Vagina (tissue), 2 donors: ENCODE measurements at regions not wholly inside any gene's neighbourhood (a gene's known extent, or its start where the extent isn't known, plus 50 kb on each side); places are given as distances from the start of the nearest gene placed in this dataset.

Experiments used
- DNase-seq, 2 donors: peaks; one replicate each; pipeline ENCODE4 v3.0.0-alpha.2; 2017; ENCODE audit errors: extremely low spot score in 2 of 2
- H3K27ac ChIP-seq: fragments of 200-600 bp; sonication (generic); one replicate; pipeline ENCODE4 v1.5.1; 2019
- H3K27me3 ChIP-seq: fragments of 200-600 bp; sonication (generic); one replicate; pipeline ENCODE4 v1.5.1; 2019
- H3K36me3 ChIP-seq, 2 donors: fragments of 200-600 bp; sonication (generic); one replicate each; pipeline ENCODE4 v1.5.1; 2017 to 2019
- H3K4me1 ChIP-seq: fragments of 200-600 bp; sonication (generic); one replicate; pipeline ENCODE4 v1.5.1; 2019
- H3K4me3 ChIP-seq, 2 donors: fragments of 200-600 bp; sonication (generic); 1 replicate in 1 of 2; 2 replicates in 1 of 2; pipeline ENCODE4 v1.5.1; 2016 to 2019
- H3K9me3 ChIP-seq: fragments of 200-600 bp; sonication (generic); one replicate; pipeline ENCODE4 v1.5.1; 2019
- POLR2A ChIP-seq, 2 donors: fragments of 450-650 bp; IDR thresholded peaks; one replicate each; pipeline ENCODE4 v1.6.1; 2017; ENCODE audit warnings: antibody characterized with exemption in 2 of 2, mild to moderate bottlenecking in 2 of 2, moderate library complexity in 2 of 2
- POLR2AphosphoS5 ChIP-seq, 2 donors: sonication (generic); formaldehyde crosslinking; IDR thresholded peaks; one replicate each; pipeline ENCODE4 v1.9.0; 2017; ENCODE audit warnings: antibody characterized with exemption in 2 of 2, mild to moderate bottlenecking in 2 of 2, low read depth in 1 of 2; ENCODE audit not compliant: insufficient read depth in 1 of 2
- intact Hi-C: fragments of 100-400 bp; cut with DNase I; formaldehyde crosslinking; loops from one replicate; pipeline ENCODE4 v1.15.1; 2023
- TF ChIP-seq, protein P1 (sequence below), 3 experiments: fragments of 450-650 bp in 2 of 3; fragments of 200-600 bp in 1 of 3; sonication (generic) in 1 of 3; IDR thresholded peaks; one replicate each; pipeline ENCODE4 v1.5.1; 2017 to 2019; ENCODE audit warnings: antibody characterized with exemption in 3 of 3, mild to moderate bottlenecking in 2 of 3, moderate library complexity in 2 of 3

GRCh38 chr10:21076381-21076780 is 179.3 kb upstream of the NEBL start:
- no peak for DNase-seq
- H3K27me3 ChIP-seq, result no peaks in the 10 kb centered on the region
- no peak overlapping the region for H3K4me3 ChIP-seq
- H3K27ac ChIP-seq, result no peak overlapping the region
- no peaks in the 10 kb centered on the region for H3K36me3 ChIP-seq
- TF ChIP-seq, protein P1, sequence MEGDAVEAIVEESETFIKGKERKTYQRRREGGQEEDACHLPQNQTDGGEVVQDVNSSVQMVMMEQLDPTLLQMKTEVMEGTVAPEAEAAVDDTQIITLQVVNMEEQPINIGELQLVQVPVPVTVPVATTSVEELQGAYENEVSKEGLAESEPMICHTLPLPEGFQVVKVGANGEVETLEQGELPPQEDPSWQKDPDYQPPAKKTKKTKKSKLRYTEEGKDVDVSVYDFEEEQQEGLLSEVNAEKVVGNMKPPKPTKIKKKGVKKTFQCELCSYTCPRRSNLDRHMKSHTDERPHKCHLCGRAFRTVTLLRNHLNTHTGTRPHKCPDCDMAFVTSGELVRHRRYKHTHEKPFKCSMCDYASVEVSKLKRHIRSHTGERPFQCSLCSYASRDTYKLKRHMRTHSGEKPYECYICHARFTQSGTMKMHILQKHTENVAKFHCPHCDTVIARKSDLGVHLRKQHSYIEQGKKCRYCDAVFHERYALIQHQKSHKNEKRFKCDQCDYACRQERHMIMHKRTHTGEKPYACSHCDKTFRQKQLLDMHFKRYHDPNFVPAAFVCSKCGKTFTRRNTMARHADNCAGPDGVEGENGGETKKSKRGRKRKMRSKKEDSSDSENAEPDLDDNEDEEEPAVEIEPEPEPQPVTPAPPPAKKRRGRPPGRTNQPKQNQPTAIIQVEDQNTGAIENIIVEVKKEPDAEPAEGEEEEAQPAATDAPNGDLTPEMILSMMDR (IDR thresholded peaks at IDR 0.05), result no peak
- no peak for TF ChIP-seq POLR2AphosphoS5 (IDR thresholded peaks at IDR 0.05; ENCODE audit: insufficient read depth in 1 of 2, low read depth in 1 of 2)
- no peak for TF ChIP-seq POLR2A (IDR thresholded peaks at IDR 0.05)
- H3K9me3 ChIP-seq, result no peaks in the 10 kb centered on the region
- H3K4me1 ChIP-seq, result no peaks in the 10 kb centered on the region
- intact Hi-C loops, result no loop called here

DNA sequence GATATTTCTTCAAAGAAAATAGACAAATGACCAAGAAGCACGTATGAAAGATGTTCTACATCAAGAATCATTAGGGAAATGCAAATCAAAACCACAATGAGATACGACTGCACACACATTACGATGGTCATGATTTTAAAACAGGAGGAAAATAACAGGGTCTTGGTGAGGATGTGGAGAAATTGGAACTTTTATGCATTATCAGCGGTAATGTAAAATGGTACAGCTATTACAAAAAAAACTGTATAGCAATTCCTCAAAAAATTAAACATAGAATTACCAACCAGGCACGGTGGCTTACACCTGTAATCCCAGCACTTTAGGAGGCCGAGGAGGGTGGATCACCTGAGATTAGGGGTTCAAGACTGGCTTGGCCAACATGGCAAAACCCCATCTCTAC is 178.8 kb upstream of the NEBL start:
- H3K9me3 ChIP-seq, result no peaks in the 10 kb centered on the region
- H3K4me3 ChIP-seq, result no peak overlapping the region
- H3K27me3 ChIP-seq, result no peaks in the 10 kb centered on the region
- H3K36me3 ChIP-seq, result no peaks in the 10 kb centered on the region
- DNase-seq, result no peak
- intact Hi-C loops, result no loop called here
- no peaks in the 10 kb centered on the region for H3K4me1 ChIP-seq
- TF ChIP-seq, protein P1 (IDR thresholded peaks at IDR 0.05), result no peak
- no peak for TF ChIP-seq POLR2AphosphoS5 (IDR thresholded peaks at IDR 0.05; ENCODE audit: insufficient read depth in 1 of 2, low read depth in 1 of 2)
- no peak for TF ChIP-seq POLR2A (IDR thresholded peaks at IDR 0.05)
- no peak overlapping the region for H3K27ac ChIP-seq

- no peak overlapping the region for H3K4me3 ChIP-seq
- DNase-seq, result no peak
- TF ChIP-seq POLR2AphosphoS5 (IDR thresholded peaks at IDR 0.05; ENCODE audit: insufficient read depth in 1 of 2, low read depth in 1 of 2) (no peak), POLR2A (IDR thresholded peaks at IDR 0.05) (no peak)
- TF ChIP-seq, protein P1 (IDR thresholded peaks at IDR 0.05), result no peak
- H3K4me1 ChIP-seq, result no peaks in the 10 kb centered on the region
- no peaks in the 10 kb centered on the region for H3K27me3 ChIP-seq
- no peaks in the 10 kb centered on the region for H3K36me3 ChIP-seq
- intact Hi-C loops, result no loop called here
- no peak overlapping the region for H3K27ac ChIP-seq
- H3K9me3 ChIP-seq, result no peaks in the 10 kb centered on the region
Measured at GRCh38 chr10:21071001-21071673, 174.0 kb upstream of the NEBL start.

- no peaks in the 10 kb centered on the region for H3K36me3 ChIP-seq
- H3K4me3 ChIP-seq, result no peak overlapping the region
- intact Hi-C loops, result no loop called here
- TF ChIP-seq, protein P1 (IDR thresholded peaks at IDR 0.05), result no peak
- TF ChIP-seq POLR2A (IDR thresholded peaks at IDR 0.05), result no peak
- no peak for TF ChIP-seq POLR2AphosphoS5 (IDR thresholded peaks at IDR 0.05; ENCODE audit: insufficient read depth in 1 of 2, low read depth in 1 of 2)
- H3K9me3 ChIP-seq, result no peaks in the 10 kb centered on the region
- no peaks in the 10 kb centered on the region for H3K4me1 ChIP-seq
- no peak for DNase-seq
- H3K27me3 ChIP-seq, result no peaks in the 10 kb centered on the region
- no peak overlapping the region for H3K27ac ChIP-seq
Measured at GRCh38 chr10:21069929-21070700, 173.0 kb upstream of the NEBL start.

GRCh38 chr10:21069278-21069677 is 172.2 kb upstream of the NEBL start:
- intact Hi-C loops, result no loop called here
- TF ChIP-seq, protein P1 (IDR thresholded peaks at IDR 0.05), result no peak
- TF ChIP-seq POLR2A (IDR thresholded peaks at IDR 0.05), result no peak
- TF ChIP-seq POLR2AphosphoS5 (IDR thresholded peaks at IDR 0.05; ENCODE audit: insufficient read depth in 1 of 2, low read depth in 1 of 2), result no peak

More at GRCh38 chr10:21069278-21069677, 172.2 kb upstream of the NEBL start:
- H3K27me3 ChIP-seq, result no peaks in the 10 kb centered on the region
- DNase-seq, result no peak
- H3K27ac ChIP-seq, result no peak overlapping the region
- no peak overlapping the region for H3K4me3 ChIP-seq
- no peaks in the 10 kb centered on the region for H3K36me3 ChIP-seq
- H3K9me3 ChIP-seq, result no peaks in the 10 kb centered on the region
- H3K4me1 ChIP-seq, result no peaks in the 10 kb centered on the region
